ENCODE measurements at regions not wholly inside any gene's neighbourhood (a gene's known extent, or its start where the extent isn't known, plus 50 kb on each side); places are given as distances from the start of the nearest gene placed in this dataset.
"Not testable (repeated sequence)": the region's sequence is repeated elsewhere in the genome, so short reads cannot be mapped to it uniquely, and the experiment has no call there.

DNA sequence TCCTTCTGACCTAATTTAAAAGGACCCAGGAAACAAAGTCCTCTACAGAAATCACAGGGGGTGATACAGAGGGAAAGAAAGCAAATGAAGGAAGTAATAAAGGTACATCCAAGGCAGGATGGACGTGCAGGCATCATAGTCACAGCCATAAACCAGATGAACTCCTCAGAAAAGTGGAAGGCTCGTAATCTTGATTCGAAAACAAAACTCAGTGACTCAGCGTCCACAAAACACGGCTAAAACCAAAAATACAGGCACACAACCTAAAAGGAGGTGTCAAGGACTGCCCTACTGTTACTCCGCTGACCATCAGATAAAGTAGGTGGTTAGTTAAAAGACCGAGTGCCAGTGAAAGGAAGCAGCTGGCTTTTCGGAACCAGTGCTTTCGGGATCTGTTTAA is 81.5 kb downstream of the TRIM69 start:
- not testable (repeated sequence) for DNase-seq (ENCODE audit: low read depth in 2 of 2)

DNA sequence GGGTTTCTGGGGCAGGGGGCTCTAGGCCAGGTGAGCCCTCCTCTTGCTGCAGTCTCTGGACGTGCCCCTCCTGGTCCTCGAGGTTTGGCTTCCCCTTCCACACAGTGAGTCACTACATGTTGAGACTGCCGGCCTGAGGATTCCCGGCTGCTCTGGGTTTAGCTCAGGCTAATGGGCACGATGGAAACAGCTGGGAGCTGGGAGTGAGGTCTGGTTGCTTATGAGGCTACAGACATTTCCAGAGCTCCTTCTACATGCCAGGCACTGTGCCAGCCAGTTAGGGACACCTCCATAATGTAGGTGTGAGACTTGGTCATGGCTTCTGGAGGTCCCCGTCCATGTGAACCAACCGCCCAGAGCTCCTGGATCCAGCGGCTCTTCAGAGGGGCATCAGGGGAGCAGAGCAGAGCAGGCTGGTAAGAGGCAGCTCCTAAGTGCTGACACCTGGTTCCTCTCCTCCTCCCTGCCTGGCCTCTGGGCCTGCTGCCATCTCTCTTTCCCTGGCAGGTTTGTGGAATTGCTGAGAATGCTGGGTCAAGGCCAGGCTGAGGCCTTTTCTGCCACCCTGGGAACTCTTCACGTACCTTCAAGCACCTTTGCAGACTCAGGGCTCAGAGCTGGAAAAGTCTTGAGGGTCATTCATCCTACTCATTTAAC is 83.1 kb downstream of the TRIM69 start:
- not testable (repeated sequence) for DNase-seq (ENCODE audit: low read depth in 2 of 2)

DNA sequence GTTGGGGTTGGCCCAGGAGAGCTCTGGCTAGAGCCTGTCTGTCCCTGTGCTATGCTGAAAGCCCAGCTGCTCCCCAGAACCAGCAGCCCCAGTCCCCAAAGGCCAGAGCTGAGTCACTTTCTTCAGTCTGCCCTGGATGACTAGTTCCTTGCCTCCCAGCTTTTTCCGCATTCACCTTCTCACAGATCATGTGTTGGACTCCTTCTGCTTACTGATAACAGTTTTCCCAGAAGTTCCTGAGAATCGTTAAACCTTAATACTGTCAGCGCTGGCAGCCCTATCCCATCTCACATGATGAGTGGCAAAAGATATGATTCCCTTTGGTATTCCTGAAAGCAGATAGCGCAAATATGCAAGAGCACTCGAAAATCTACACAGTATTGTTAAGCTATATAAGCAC is 84.2 kb downstream of the TRIM69 start:
- not testable (repeated sequence) for DNase-seq (ENCODE audit: low read depth in 2 of 2)

DNA sequence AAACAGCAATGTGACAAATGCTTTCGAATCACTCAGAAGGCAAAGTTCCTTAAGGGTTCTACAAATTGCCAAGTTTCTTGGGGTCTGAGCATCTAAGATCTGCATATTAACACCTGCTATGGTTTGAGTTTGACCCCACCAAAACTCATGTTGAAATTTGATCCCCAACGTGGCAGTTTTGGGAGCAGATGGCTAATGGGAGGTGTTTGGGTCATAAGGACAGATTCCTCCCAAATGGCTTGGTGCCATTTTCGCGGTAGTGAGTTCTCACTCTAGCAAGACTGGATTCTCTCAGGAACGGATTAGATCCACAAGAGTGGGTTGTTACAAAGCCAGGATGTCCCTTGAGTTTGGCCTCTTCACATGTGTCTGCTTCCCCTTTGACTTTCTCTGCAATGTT is 84.6 kb downstream of the TRIM69 start:
- DNase-seq (ENCODE audit: low read depth in 2 of 2), result not testable (repeated sequence)

DNA sequence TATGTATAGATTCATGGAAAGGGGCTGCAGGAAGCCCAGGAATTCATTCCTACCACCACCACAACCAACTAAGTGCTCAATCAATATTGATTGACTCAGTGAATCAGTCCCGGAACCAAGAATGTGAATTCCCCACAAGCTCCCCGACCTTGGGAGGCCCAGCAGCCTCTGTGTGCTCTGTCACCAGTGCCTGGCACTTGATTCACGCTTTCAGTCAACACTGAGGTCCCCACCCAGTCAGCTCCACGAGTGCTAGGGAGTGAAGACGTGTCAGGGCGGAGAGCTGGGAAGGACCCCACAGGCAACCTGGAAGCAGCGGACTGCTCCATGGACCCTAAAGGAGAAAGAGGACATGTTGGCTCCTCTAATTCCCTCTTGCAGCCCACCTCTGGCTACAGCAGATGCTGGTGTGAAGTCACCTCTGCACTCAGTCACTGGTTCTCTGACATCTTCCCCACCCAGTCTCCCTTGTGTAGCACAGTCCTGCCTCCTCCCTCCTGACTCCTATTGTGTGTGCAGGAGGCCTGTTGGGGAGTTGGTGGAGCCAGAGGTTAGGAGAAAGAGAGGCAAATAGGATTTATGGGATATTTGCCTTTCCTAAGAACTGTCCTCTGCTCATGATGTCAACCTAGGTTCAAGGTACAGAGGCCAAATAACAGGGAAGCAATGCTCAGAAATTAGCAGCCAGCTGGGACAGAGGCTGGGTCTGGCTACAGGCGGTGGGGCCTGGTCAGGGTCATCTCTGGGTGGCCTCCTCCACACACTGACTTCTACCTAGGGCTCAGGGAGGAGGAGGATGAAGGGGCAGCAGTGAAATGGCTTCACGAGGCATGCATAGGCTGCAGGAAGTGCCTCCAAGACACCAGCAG is 88.2 kb downstream of the TRIM69 start:
- DNase-seq (ENCODE audit: low read depth in 2 of 2), result not testable (repeated sequence)

DNA sequence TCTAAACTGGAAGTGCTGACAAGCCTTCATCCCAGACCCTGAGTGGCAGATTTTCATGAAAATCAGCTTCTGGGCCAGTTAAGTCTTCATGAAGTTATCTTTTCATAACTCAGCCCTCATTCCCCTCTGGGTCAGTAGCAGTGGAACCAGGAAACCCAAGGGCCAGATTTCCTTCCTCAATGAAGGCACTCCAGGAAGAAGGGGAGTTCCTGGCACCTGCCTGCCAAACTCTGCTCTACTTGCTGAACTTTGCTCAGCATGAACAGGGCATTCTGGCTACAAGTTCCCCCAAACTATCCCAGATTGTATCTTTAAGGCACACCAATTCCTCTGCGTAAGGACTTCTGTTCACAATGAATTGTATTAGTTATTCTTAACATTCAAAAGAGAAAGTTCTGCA is 90.3 kb downstream of the TRIM69 start:
- DNase-seq (ENCODE audit: low read depth in 2 of 2), result not testable (repeated sequence)

DNA sequence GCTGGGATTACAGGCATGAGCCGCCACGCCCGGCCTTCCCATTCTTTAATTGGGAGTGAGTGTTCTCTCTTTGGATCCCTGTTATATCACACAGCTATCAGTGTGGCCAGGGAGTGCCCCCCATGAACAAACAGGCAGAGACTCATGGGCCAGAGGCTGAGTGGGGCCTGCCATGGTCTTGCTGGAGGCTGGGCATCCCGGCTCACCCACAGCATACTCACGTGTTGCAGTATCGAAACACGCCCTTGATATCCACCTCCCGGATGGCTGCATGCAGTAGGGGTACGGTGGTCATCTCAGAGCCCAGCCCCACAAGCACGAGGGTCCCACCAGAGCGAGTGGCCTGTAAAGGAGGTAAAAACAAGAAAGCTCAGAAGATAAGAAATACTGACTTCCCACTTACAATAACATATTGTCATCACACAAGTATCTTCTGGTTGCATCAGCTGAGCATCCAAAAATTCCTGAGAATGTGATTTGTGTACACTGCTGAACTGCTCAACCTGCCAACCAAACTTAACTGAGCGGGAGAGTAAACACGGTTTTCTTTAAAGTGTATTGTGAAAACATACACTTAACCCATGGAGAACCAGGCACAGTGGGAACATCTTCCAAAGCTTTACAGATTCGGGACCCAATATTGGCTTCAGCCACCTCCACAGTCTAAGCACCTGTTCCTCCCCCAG is 92.0 kb downstream of the TRIM69 start:
- not testable (repeated sequence) for DNase-seq (ENCODE audit: low read depth in 2 of 2)

DNA sequence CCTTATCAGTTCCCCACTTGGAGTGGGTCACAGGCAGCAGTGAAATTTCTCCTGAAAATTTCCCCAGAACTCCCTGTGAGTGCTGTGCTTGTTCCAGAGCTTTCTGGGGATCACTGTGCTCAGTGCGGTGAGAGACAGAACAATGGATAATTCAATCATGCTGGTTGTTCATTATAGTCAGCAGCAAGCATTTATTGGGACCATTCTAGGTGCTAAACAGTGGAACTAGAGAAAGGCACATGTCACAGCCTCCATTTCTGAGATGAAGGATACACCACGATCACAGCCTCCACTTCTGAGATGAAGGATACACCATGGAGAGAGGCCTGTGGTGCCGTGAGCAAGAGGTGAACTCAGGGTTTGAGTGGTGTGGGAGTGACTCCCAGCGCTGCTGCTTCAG is 92.8 kb downstream of the TRIM69 start:
- not testable (repeated sequence) for DNase-seq (ENCODE audit: low read depth in 2 of 2)

DNA sequence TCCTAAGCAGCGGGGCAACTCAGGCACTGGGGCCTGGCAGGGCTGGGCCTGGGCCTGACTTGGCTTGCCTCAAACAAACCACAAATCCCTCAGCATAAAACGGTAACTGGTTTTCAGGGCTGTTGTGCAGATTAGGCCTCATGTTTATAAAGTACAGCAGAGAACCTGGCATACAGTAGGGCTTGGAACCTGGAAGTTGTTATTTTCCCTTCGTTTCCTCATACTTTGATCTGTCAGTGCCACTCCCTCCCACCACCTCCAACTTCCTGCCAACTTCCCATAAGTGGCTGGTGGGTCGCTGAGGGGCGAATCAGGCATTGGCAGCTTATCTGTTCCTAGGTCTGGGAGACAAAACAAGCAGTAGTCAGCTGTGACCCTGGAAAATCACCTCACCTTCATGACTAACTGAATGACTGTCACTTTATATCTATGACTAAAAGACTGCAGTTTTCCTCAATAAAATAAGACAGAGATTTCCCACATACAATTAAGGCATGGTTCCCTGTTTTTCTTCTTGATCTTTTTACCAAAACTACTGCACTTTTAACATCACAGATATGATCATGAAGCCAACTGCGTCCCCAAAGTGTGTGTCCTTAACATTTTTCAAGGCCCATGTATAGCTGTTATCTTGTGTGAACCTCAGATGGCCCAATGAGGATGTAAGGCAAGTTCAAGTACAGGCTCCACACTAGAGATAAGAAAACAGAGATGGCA is 94.5 kb downstream of the TRIM69 start:
- DNase-seq (ENCODE audit: low read depth in 2 of 2), result not testable (repeated sequence)

DNA sequence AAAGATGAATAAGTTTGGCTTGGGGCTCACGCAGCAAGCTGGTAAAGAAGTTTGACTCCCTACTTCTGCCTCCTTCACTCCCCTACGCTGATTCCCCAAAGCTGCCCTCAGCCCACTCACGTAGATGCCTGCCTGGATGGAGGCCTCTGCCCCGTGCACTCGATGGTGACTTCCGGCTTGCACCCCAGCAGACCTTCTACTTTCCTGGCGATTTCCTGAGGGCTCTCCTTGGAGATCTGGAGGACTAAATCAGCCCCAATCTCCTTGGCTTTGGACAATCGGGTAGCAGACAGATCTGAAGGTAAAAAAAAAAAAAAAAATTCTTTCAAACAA is 95.0 kb downstream of the TRIM69 start:
- not testable (repeated sequence) for DNase-seq (ENCODE audit: low read depth in 2 of 2)

DNA sequence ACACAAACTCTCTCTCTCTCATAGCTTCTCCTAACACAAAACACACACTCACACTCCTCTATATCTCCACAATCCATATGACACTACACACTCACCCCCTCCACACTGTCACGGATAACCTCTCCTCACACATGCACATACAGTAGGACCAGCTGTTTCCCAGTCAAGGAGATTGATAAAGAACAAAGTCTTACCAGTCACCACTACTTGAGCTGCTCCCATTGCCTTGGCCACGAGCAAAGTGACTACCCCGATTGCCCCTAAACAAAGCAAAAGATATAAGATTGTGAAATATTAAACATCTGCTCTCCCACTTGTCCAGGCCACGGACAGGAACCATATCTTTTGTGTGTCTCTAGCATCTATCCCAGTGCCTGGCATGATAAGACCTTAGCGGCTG is 95.8 kb downstream of the TRIM69 start:
- DNase-seq (ENCODE audit: low read depth in 2 of 2), result not testable (repeated sequence)

DNA sequence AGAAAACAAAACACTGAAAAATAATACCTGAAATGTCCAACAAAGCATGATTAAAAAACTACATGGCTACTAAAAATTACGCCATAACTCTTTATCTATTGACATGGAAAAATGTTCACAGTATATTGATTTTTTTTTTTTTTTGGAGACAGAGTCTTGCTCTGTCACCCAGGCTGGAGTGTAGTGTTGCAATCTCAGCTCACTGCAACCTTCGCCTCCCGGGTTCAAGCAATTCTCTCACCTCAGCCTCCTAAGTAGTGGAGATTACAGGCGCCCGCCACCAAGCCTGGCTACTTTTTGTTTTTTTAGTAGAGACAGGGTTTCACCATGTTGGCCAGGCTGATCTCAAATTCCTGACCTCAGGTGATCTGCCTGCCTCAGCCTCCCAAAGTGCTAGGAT is 96.8 kb downstream of the TRIM69 start:
- DNase-seq (ENCODE audit: low read depth in 2 of 2), result not testable (repeated sequence)

DNA sequence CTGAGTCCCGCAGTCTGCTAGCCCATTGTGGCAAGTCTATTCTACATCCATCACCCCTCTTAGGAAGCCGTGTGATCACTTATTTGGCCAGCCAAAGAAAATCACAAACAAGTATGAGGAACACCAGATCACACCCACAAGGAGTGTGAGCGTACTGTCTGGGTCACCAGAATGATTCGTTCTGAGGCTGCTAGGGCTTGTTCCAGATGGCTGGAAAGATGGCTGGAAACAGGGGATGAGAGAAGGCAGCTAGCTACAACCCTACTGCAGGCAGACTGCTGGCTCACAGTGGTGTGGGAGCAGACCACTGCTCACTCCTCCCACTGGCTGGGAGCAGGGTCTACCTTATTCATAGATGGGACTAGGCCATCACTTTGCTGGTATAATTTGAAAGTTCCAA is 97.4 kb downstream of the TRIM69 start:
- DNase-seq (ENCODE audit: low read depth in 2 of 2), result not testable (repeated sequence)

DNA sequence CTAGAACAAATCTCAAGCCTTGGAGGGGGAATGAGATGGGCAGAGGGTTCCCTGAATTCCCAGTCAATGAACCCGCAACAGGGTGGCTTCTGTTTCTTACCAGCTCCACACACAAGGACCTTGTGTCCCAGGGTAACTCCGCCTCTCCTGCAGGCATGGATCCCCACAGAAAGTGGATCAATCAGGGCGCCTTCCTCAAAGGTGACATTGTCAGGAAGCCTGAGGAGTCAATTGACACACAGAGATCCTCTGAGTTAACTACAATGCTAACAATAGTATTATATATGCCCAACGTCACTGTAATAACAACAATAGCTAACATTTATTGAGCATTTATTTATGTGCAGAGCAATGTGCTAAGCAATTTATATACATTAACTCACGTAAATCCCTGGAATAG is 98.8 kb downstream of the TRIM69 start:
- not testable (repeated sequence) for DNase-seq (ENCODE audit: low read depth in 2 of 2)

DNA sequence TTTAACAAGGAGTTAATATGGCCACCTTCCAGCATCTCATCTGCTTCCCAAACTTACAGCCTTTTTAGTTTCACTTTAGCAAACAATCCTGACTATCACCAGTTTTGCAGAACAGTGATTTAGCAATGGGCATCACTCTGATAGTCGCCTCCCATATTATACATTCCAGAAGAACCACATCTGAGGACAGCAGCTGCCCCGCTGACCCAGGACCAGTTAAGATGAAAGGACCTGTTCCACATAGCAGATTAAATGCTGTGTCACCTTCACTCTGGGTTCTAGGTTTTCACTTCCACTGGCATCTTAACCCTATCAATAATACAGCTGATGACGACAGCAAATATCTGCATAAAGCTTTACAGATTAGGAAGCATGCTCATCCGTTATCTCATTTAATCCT is 99.8 kb downstream of the TRIM69 start:
- DNase-seq (ENCODE audit: low read depth in 2 of 2), result no peak

DNA sequence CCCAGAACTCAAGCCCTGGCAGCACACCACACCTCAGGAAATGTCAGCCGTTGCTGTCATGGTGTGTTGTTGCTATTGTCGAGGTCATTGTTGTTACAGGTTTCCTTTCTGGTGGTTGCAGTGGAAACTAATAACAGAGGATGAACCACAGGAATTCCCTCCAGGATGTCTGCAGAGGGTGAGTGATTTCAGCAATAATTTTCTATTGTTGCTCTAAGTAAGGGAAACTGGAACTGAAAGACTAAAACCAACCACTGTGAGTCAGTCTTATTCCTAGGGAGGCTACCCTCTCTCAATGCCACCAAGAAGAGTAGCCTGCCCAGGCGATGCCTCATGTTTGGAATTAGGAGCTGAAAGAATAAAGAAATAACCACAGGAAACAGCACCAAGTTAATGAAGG is 102.6 kb downstream of the TRIM69 start:
- not testable (repeated sequence) for DNase-seq (ENCODE audit: low read depth in 2 of 2)

DNA sequence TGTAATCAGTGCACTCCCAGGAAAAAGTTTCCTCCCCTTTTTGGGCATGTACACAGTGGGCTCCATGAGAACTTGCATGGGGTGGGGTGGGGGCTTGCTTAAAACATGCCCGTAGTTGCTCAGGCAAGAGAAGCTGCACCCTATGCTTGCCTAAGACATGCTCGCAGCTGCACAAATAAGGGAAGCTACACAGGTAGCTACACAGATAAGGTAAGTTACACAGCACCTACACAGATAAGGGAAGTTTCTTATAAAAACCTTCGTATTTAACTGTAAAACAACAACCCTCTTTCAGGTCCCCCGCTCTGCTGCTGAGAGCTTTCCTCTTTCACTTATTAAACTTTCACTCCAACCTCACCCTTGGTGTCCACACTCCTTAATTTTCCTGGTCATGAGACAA is 105.4 kb downstream of the TRIM69 start:
- not testable (repeated sequence) for DNase-seq (ENCODE audit: low read depth in 2 of 2)

DNA sequence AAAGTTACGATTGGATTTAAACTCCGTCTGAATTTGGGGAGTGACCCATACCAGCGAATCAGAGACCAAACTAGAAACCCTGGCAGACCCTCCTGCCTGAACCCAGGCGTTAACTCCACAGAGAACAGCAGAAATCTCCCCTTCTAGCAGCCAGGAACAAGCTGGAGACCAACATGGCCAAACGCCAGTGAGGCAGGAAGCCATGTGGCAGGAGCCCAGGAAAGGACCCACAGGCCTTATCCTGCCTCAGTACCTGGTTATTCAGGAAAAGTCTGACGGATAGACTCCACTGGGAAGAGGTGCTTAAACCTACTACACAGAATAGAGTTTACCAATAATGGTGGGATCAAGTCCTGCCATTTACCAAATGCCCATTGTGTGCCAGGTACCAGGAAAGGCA is 106.6 kb downstream of the TRIM69 start:
- DNase-seq (ENCODE audit: low read depth in 2 of 2), result not testable (repeated sequence)

DNA sequence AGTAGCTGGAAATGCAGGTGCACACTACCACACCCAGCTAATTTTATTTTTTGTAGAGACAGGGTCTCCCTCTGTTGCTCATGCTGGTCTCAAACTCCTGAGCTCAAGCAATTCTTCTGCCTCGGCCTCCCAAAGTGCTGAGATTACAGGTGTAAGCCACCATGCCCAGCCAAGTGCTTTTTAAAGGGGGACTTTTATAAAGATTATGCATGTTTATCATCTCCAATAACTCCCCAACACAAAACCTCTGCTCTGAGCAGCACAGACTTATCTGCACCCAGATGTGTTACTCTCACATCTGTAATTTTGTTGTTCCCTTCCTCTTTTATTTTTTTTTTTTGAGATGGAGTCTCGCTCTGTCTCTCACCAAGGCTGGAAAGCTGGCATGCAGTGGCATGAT is 108.6 kb downstream of the TRIM69 start:
- DNase-seq (ENCODE audit: low read depth in 2 of 2), result not testable (repeated sequence)

DNA sequence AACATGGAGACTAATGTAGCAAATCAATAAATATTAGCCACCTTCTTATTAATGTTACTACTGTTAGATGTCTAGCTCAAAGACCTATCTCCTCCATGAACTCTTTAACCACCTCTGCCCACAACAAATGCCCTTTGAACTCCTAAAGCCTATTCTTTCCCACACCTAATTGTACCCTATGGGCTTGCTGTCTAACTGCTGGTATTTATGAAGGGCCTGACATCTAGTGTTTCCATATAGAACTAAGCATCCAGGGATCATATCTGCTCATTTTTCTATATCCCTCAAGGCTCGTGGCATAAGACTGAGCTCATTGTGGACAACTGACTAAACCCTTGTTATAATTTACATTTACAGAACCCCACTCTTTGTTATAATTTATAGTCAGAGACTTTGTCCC is 109.8 kb downstream of the TRIM69 start:
- DNase-seq (ENCODE audit: low read depth in 2 of 2), result not testable (repeated sequence)

DNA sequence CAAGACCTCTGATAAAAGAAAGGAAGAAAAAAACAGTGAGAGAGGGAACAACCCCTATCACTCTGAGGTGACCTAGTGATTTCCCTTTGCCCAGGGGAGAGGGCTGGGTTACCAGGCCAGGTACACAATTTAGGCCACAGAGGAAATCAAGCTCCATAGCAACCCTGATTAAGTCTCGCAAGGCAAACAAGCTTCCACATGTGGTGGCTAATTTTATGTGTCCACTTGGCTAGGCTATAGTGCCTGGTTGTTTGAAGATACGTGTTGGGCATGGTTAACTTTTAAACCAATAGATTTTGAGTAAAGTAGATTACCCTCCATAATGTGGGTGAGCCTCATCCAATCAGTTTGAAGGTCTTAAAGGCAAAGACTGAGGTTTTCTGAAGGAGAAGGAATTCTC is 108.9 kb upstream of the TERB2 start:
- not testable (repeated sequence) for DNase-seq (ENCODE audit: low read depth in 2 of 2)

DNA sequence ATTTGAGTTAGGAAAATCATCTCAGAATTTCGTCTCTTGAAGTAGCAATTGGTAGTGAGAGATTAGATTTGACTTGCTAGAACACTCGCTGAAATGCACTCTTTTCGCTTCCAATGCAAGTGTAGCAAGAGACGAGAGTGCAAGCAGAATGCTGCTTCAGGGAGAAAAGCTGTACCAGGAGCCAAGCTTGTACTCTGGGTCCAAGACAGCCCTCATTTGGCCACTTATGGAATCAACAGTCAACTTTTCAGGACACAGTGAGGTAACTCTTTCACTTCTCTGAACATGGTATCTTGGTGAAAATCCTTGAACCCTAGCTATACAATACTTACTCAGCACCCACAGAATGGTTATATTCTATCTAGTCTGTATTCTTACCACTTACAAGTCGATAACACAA is 107.6 kb upstream of the TERB2 start:
- DNase-seq (ENCODE audit: low read depth in 2 of 2), result not testable (repeated sequence)
